PC-3 (cell line): ENCODE measurements at regions not wholly inside any gene's neighbourhood (a gene's known extent, or its start where the extent isn't known, plus 50 kb on each side); places are given as distances from the start of the nearest gene placed in this dataset.

Experiments used
- EZH2 ChIP-seq: fragments of 300-600 bp; sonication (generic); IDR thresholded peaks from one replicate; pipeline ENCODE4 v1.6.1; 2017; ENCODE audit warnings: antibody characterized with exemption, mild to moderate bottlenecking, low read length; ENCODE audit not compliant: unreplicated experiment
- TF ChIP-seq, protein P1 (sequence below): fragments of 300-600 bp; sonication (generic); conservative IDR thresholded peaks from 2 replicates; pipeline ENCODE4 v1.5.1; 2017; ENCODE audit warnings: antibody characterized with exemption, low read depth, mild to moderate bottlenecking, low read length

DNA sequence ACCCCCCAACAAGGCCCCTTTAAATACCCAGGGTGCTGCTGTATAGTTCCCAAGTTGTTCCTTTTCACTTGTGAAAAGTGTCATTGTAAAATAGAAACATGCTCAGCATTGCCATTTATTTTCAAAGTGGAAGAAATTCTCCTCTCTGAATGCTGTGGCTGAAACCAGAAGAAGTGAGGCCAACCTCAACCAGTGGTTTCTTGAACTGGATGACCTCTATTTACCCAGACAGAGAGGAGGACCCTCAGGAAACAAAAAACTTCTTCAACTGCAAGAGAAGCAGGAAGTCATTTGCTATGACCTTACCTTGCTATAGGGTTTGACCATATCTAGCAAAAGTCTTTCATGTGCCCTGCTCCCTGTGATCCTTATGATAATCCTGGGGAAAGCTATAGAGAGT, 209.7 kb upstream of the RARB start:
- TF ChIP-seq, protein P1, sequence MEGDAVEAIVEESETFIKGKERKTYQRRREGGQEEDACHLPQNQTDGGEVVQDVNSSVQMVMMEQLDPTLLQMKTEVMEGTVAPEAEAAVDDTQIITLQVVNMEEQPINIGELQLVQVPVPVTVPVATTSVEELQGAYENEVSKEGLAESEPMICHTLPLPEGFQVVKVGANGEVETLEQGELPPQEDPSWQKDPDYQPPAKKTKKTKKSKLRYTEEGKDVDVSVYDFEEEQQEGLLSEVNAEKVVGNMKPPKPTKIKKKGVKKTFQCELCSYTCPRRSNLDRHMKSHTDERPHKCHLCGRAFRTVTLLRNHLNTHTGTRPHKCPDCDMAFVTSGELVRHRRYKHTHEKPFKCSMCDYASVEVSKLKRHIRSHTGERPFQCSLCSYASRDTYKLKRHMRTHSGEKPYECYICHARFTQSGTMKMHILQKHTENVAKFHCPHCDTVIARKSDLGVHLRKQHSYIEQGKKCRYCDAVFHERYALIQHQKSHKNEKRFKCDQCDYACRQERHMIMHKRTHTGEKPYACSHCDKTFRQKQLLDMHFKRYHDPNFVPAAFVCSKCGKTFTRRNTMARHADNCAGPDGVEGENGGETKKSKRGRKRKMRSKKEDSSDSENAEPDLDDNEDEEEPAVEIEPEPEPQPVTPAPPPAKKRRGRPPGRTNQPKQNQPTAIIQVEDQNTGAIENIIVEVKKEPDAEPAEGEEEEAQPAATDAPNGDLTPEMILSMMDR = no peak
- TF ChIP-seq EZH2 = no peak
